Astrocyte (in vitro differentiated cells and primary cell): ENCODE measurements at regions not wholly inside any gene's neighbourhood (a gene's known extent, or its start where the extent isn't known, plus 50 kb on each side); places are given as distances from the start of the nearest gene placed in this dataset.

ENCODE experiments used
- EZH2 ChIP-seq: IDR thresholded peaks from 2 replicates; pipeline ENCODE4 v1.6.1; 2012; ENCODE audit warnings: mild to moderate bottlenecking, low read length, inconsistent platforms; ENCODE audit not compliant: insufficient read depth
- TF ChIP-seq, protein P1 (sequence below): IDR thresholded peaks from 2 replicates; pipeline ENCODE4 v1.5.1; 2011; ENCODE audit warnings: low read depth, mild to moderate bottlenecking, inconsistent platforms, low read length, moderate library complexity; ENCODE audit not compliant: insufficient read depth

GRCh38 chrX:30060718-30061117 is 154.6 kb upstream of the MAGEB2 start:
- TF ChIP-seq, protein P1, sequence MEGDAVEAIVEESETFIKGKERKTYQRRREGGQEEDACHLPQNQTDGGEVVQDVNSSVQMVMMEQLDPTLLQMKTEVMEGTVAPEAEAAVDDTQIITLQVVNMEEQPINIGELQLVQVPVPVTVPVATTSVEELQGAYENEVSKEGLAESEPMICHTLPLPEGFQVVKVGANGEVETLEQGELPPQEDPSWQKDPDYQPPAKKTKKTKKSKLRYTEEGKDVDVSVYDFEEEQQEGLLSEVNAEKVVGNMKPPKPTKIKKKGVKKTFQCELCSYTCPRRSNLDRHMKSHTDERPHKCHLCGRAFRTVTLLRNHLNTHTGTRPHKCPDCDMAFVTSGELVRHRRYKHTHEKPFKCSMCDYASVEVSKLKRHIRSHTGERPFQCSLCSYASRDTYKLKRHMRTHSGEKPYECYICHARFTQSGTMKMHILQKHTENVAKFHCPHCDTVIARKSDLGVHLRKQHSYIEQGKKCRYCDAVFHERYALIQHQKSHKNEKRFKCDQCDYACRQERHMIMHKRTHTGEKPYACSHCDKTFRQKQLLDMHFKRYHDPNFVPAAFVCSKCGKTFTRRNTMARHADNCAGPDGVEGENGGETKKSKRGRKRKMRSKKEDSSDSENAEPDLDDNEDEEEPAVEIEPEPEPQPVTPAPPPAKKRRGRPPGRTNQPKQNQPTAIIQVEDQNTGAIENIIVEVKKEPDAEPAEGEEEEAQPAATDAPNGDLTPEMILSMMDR, result peak; percentile 23
- no peak for TF ChIP-seq EZH2
